Lower leg skin (tissue), 3 donors: ENCODE measurements at regions not wholly inside any gene's neighbourhood (a gene's known extent, or its start where the extent isn't known, plus 50 kb on each side); places are given as distances from the start of the nearest gene placed in this dataset.

Experiments
- CTCF ChIP-seq, 3 donors: fragments of 450-650 bp; IDR thresholded peaks; one replicate each; pipeline ENCODE4 v1.5.1; 2016; ENCODE audit warnings: antibody characterized with exemption in 3 of 3, mild to moderate bottlenecking in 3 of 3, moderate library complexity in 2 of 3
- POLR2A ChIP-seq, 2 donors: fragments of 450-650 bp; IDR thresholded peaks; one replicate each; pipeline ENCODE4 v1.6.1; 2016 to 2017; ENCODE audit warnings: antibody characterized with exemption in 2 of 2, mild to moderate bottlenecking in 1 of 2, moderate library complexity in 1 of 2

- TF ChIP-seq POLR2A (IDR thresholded peaks at IDR 0.05) (no peak), CTCF (IDR thresholded peaks at IDR 0.05) (no peak)
These were observed 203.7 kb downstream of the BMP7 start for GRCh38 chr20:57062696-57063270.
